ENCODE measurements at regions not wholly inside any gene's neighbourhood (a gene's known extent, or its start where the extent isn't known, plus 50 kb on each side); places are given as distances from the start of the nearest gene placed in this dataset.

- H3K4me1 ChIP-seq (ENCODE audit: control insufficient read depth, insufficient read depth, low read length): no peaks in the 10 kb centered on the region
- DNase-seq: no peak
- WGBS: 42% methylated on average over 1 of the region's 1 CpG
- ATAC-seq: no peak
- H3K4me3 ChIP-seq (ENCODE audit: low read length): no peak overlapping the region
- H3K27ac ChIP-seq (ENCODE audit: low read length): no peak overlapping the region
- no peaks in the 10 kb centered on the region for H3K27me3 ChIP-seq (ENCODE audit: control insufficient read depth, insufficient read depth)
- peaks cover 2% of the 10 kb centered on the region for H3K9me3 ChIP-seq (ENCODE audit: control insufficient read depth, low read length)
- intact Hi-C loops (cut with DNase I): no loop called here
Observed at GRCh38 chr9:103617046-103617445, 477.1 kb upstream of the SMC2 start.

GRCh38 chr9:103625161-103625804 lies 468.8 kb upstream of the SMC2 start:
- DNase-seq: no peak
- WGBS: 85% methylated on average over 2 of the region's 2 CpGs
- H3K27me3 ChIP-seq (ENCODE audit: control insufficient read depth, insufficient read depth): no peaks in the 10 kb centered on the region
- H3K27ac ChIP-seq (ENCODE audit: low read length): no peak overlapping the region
- intact Hi-C loops (cut with DNase I): no loop called here
- H3K4me1 ChIP-seq (ENCODE audit: control insufficient read depth, insufficient read depth, low read length): no peaks in the 10 kb centered on the region
- no peak overlapping the region for H3K4me3 ChIP-seq (ENCODE audit: low read length)
- H3K9me3 ChIP-seq (ENCODE audit: control insufficient read depth, low read length): no peaks in the 10 kb centered on the region
- no peak for ATAC-seq

GRCh38 chr9:103627731-103628130 lies 466.4 kb upstream of the SMC2 start:
- 45% methylated on average over 1 of the region's 1 CpG for WGBS
- intact Hi-C loops (cut with DNase I): no loop called here
- no peak overlapping the region for H3K4me3 ChIP-seq (ENCODE audit: low read length)

GRCh38 chr9:103649086-103649485 lies 445.0 kb upstream of the SMC2 start:
- Histone ChIP-seq H3K4me1 (ENCODE audit: control insufficient read depth, insufficient read depth, low read length) (no peaks in the 10 kb centered on the region), H3K27ac (ENCODE audit: low read length) (no peak overlapping the region), H3K27me3 (ENCODE audit: control insufficient read depth, insufficient read depth) (no peaks in the 10 kb centered on the region), H3K9me3 (ENCODE audit: control insufficient read depth, low read length) (no peaks in the 10 kb centered on the region), H3K4me3 (ENCODE audit: low read length) (no peak overlapping the region)
- intact Hi-C loops (cut with DNase I): no loop called here
- 96% methylated on average over 1 of the region's 1 CpG for WGBS
- ATAC-seq (no peak), DNase-seq (no peak)

More at GRCh38 chr9:103627731-103628130, 466.4 kb upstream of the SMC2 start:
- Histone ChIP-seq H3K27ac (ENCODE audit: low read length) (no peak overlapping the region), H3K27me3 (ENCODE audit: control insufficient read depth, insufficient read depth) (no peaks in the 10 kb centered on the region), H3K9me3 (ENCODE audit: control insufficient read depth, low read length) (no peaks in the 10 kb centered on the region), H3K4me1 (ENCODE audit: control insufficient read depth, insufficient read depth, low read length) (no peaks in the 10 kb centered on the region)
- ATAC-seq: no peak
- DNase-seq: no peak

GRCh38 chr9:103658156-103658555 lies 436.0 kb upstream of the SMC2 start:
- no peaks in the 10 kb centered on the region for H3K27me3 ChIP-seq (ENCODE audit: control insufficient read depth, insufficient read depth)
- no peaks in the 10 kb centered on the region for H3K4me1 ChIP-seq (ENCODE audit: control insufficient read depth, insufficient read depth, low read length)
- WGBS: 90% methylated on average over 5 of the region's 5 CpGs
- DNase-seq (peak in 1 of 3 donors; percentile 12), ATAC-seq (no peak)
- H3K9me3 ChIP-seq (ENCODE audit: control insufficient read depth, low read length): no peaks in the 10 kb centered on the region
- no peak overlapping the region for H3K27ac ChIP-seq (ENCODE audit: low read length)
- H3K4me3 ChIP-seq (ENCODE audit: low read length): no peak overlapping the region
- intact Hi-C loops (cut with DNase I): no loop called here

GRCh38 chr9:103660830-103661229 lies 433.3 kb upstream of the SMC2 start:
- no peaks in the 10 kb centered on the region for H3K4me1 ChIP-seq (ENCODE audit: control insufficient read depth, insufficient read depth, low read length)
- H3K9me3 ChIP-seq (ENCODE audit: control insufficient read depth, low read length): no peaks in the 10 kb centered on the region
- no peak overlapping the region for H3K4me3 ChIP-seq (ENCODE audit: low read length)
- H3K27ac ChIP-seq (ENCODE audit: low read length): no peak overlapping the region
- no peaks in the 10 kb centered on the region for H3K27me3 ChIP-seq (ENCODE audit: control insufficient read depth, insufficient read depth)
- DNase-seq: no peak
- no peak for ATAC-seq
- WGBS: 83% methylated on average over 6 of the region's 6 CpGs
- intact Hi-C loops (cut with DNase I): no loop called here

- H3K4me3 ChIP-seq (ENCODE audit: low read length): no peak overlapping the region
- no peak for ATAC-seq
- 40% methylated on average over 2 of the region's 2 CpGs for WGBS
- H3K4me1 ChIP-seq (ENCODE audit: control insufficient read depth, insufficient read depth, low read length): no peaks in the 10 kb centered on the region
- no peaks in the 10 kb centered on the region for H3K27me3 ChIP-seq (ENCODE audit: control insufficient read depth, insufficient read depth)
- intact Hi-C loops (cut with DNase I): no loop called here
- H3K9me3 ChIP-seq (ENCODE audit: control insufficient read depth, low read length): no peaks in the 10 kb centered on the region
- no peak for DNase-seq
- H3K27ac ChIP-seq (ENCODE audit: low read length): no peak overlapping the region
Observed at GRCh38 chr9:103661663-103662062, 432.4 kb upstream of the SMC2 start.

- H3K4me3 ChIP-seq (ENCODE audit: low read length): no peak overlapping the region
- no peak for ATAC-seq
- DNase-seq: no peak
- no peaks in the 10 kb centered on the region for H3K4me1 ChIP-seq (ENCODE audit: control insufficient read depth, insufficient read depth, low read length)
- no peak overlapping the region for H3K27ac ChIP-seq (ENCODE audit: low read length)
- H3K9me3 ChIP-seq (ENCODE audit: control insufficient read depth, low read length): no peaks in the 10 kb centered on the region
- intact Hi-C loops (cut with DNase I): no loop called here
- WGBS: 91% methylated on average over 1 of the region's 1 CpG
- no peaks in the 10 kb centered on the region for H3K27me3 ChIP-seq (ENCODE audit: control insufficient read depth, insufficient read depth)
Observed at GRCh38 chr9:103669296-103669695, 424.8 kb upstream of the SMC2 start.

- H3K4me3 ChIP-seq (ENCODE audit: low read length): no peak overlapping the region
- ATAC-seq (no peak), DNase-seq (no peak)
- no peak overlapping the region for H3K27ac ChIP-seq (ENCODE audit: low read length)
- intact Hi-C loops (cut with DNase I): no loop called here
- no peaks in the 10 kb centered on the region for H3K27me3 ChIP-seq (ENCODE audit: control insufficient read depth, insufficient read depth)
- no peaks in the 10 kb centered on the region for H3K9me3 ChIP-seq (ENCODE audit: control insufficient read depth, low read length)
- H3K4me1 ChIP-seq (ENCODE audit: control insufficient read depth, insufficient read depth, low read length): no peaks in the 10 kb centered on the region
Observed at GRCh38 chr9:103674271-103674670, 419.8 kb upstream of the SMC2 start.

GRCh38 chr9:103680581-103680980 lies 413.5 kb upstream of the SMC2 start:
- H3K4me3 ChIP-seq (ENCODE audit: low read length): no peak overlapping the region
- no peak for ATAC-seq
- DNase-seq: no peak
- H3K27me3 ChIP-seq (ENCODE audit: control insufficient read depth, insufficient read depth): no peaks in the 10 kb centered on the region
- intact Hi-C loops (cut with DNase I): no loop called here
- no peaks in the 10 kb centered on the region for H3K9me3 ChIP-seq (ENCODE audit: control insufficient read depth, low read length)
- no peak overlapping the region for H3K27ac ChIP-seq (ENCODE audit: low read length)
- no peaks in the 10 kb centered on the region for H3K4me1 ChIP-seq (ENCODE audit: control insufficient read depth, insufficient read depth, low read length)

GRCh38 chr9:103681435-103681834 lies 412.7 kb upstream of the SMC2 start:
- intact Hi-C loops (cut with DNase I): no loop called here
- Histone ChIP-seq H3K9me3 (ENCODE audit: control insufficient read depth, low read length) (no peaks in the 10 kb centered on the region), H3K4me3 (ENCODE audit: low read length) (no peak overlapping the region), H3K4me1 (ENCODE audit: control insufficient read depth, insufficient read depth, low read length) (no peaks in the 10 kb centered on the region), H3K27ac (ENCODE audit: low read length) (no peak overlapping the region), H3K27me3 (ENCODE audit: control insufficient read depth, insufficient read depth) (no peaks in the 10 kb centered on the region)
- 61% methylated on average over 6 of the region's 6 CpGs for WGBS
- ATAC-seq (no peak), DNase-seq (no peak)

Measured in right cardiac atrium (tissue), 5 donors.